Nephron (organoid): ENCODE measurements at regions not wholly inside any gene's neighbourhood (a gene's known extent, or its start where the extent isn't known, plus 50 kb on each side); places are given as distances from the start of the nearest gene placed in this dataset.

Experiments
- H3K27ac Mint-ChIP-seq, 3 experiments: 2 replicates each; pipeline ENCODE4 v1.8.0; 2020; ENCODE audit warnings: mixed read lengths in 3 of 3, mild to moderate bottlenecking in 2 of 3, moderate library complexity in 1 of 3
- H3K27me3 Mint-ChIP-seq: 2 replicates; pipeline ENCODE4 v1.8.0; 2021; ENCODE audit warnings: low read depth, mild to moderate bottlenecking, moderate library complexity, mixed read lengths
- H3K36me3 Mint-ChIP-seq: 2 replicates; pipeline ENCODE4 v1.8.0; 2020; ENCODE audit warnings: low read depth, mixed read lengths
- H3K4me1 Mint-ChIP-seq: 2 replicates; pipeline ENCODE4 v1.8.0; 2020; ENCODE audit warnings: mixed read lengths
- H3K4me3 Mint-ChIP-seq, 3 experiments: 2 replicates each; pipeline ENCODE4 v1.8.0; 2020; ENCODE audit warnings: mild to moderate bottlenecking in 3 of 3, mixed read lengths in 3 of 3, moderate library complexity in 2 of 3
- H3K9me3 Mint-ChIP-seq: 2 replicates; pipeline ENCODE4 v1.8.0; 2020; ENCODE audit warnings: mixed read lengths
- TF ChIP-seq, protein P1 (sequence below), 3 experiments: fragments of 200-600 bp; sonication (generic); IDR thresholded peaks; one replicate each; pipeline ENCODE4 v1.5.0; 2021; ENCODE audit warnings: antibody characterized with exemption in 3 of 3; ENCODE audit not compliant: unreplicated experiment in 3 of 3

DNA sequence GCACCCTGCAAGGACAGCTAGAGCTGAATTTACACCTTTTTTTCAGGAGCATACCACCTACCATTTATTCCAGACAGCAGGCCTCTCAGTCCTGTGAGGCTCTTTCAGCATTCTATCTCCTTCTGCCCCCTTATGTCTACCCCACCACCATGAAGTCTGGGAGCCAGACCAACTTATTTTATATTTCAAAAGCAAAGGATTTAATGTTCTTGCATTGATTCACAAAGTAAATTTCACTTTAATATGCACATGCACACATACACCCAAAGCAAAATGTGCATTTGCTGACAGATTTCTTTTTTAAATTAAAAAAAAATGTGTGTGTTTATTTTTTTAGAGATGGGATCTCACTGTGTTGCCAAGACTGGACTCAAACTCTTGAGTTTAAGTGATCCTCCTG, 264.2 kb upstream of the LRRC3B start:
- H3K27me3 Mint-ChIP-seq, result no peaks in the 10 kb centered on the region
- no peaks in the 10 kb centered on the region for H3K9me3 Mint-ChIP-seq
- no peaks in the 10 kb centered on the region for H3K4me1 Mint-ChIP-seq
- H3K27ac Mint-ChIP-seq, result no peak overlapping the region
- no peaks in the 10 kb centered on the region for H3K36me3 Mint-ChIP-seq
- H3K4me3 Mint-ChIP-seq, result no peak overlapping the region
- TF ChIP-seq, protein P1, sequence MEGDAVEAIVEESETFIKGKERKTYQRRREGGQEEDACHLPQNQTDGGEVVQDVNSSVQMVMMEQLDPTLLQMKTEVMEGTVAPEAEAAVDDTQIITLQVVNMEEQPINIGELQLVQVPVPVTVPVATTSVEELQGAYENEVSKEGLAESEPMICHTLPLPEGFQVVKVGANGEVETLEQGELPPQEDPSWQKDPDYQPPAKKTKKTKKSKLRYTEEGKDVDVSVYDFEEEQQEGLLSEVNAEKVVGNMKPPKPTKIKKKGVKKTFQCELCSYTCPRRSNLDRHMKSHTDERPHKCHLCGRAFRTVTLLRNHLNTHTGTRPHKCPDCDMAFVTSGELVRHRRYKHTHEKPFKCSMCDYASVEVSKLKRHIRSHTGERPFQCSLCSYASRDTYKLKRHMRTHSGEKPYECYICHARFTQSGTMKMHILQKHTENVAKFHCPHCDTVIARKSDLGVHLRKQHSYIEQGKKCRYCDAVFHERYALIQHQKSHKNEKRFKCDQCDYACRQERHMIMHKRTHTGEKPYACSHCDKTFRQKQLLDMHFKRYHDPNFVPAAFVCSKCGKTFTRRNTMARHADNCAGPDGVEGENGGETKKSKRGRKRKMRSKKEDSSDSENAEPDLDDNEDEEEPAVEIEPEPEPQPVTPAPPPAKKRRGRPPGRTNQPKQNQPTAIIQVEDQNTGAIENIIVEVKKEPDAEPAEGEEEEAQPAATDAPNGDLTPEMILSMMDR (IDR thresholded peaks at IDR 0.05; ENCODE audit: unreplicated experiment in 3 of 3), result no peak

DNA sequence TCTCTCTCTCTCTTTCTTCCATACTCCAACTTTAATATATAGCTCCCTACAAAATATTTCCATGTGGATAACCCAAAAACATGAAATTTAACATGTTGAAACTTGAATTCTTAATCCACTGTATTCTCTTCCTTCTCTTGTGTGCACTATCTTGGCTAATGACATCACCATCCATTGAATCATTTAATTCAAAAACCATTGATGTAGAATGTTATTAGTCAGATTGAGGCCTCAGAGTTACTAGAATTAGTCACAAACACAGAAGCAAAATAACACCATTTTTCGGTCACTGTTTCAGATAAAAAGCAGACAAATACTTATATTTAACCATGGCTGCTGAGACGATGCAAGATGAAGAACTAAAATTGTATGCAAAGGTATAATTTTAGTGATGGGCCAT, 256.9 kb upstream of the LRRC3B start:
- Mint-ChIP-seq H3K9me3 (peaks cover 4% of the 10 kb centered on the region), H3K27ac (no peak overlapping the region), H3K27me3 (no peaks in the 10 kb centered on the region), H3K36me3 (no peaks in the 10 kb centered on the region), H3K4me1 (peaks cover 4% of the 10 kb centered on the region), H3K4me3 (no peak overlapping the region)
- TF ChIP-seq, protein P1 (IDR thresholded peaks at IDR 0.05; ENCODE audit: unreplicated experiment in 3 of 3), result no peak

DNA sequence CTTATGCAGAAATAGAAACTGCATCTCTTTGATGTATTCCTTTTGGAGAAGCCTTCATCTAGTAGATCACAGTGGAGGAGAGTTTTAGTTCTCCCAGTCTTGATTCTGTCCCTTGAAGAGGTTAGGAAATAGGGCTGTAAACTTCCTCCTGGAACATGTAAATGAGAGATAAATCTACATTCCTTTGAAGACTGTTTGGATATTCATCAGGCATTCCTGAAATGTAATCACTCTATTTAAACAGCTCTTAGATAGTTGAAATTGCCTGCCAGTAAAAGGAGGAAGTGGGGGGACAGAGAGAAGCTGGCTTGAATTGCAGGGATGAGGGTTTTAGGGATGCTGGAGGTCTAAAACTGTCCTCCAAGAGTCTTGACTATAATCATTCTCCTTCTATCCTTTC, 254.3 kb upstream of the LRRC3B start:
- Mint-ChIP-seq H3K36me3 (no peaks in the 10 kb centered on the region), H3K4me3 (no peak overlapping the region)

DNA sequence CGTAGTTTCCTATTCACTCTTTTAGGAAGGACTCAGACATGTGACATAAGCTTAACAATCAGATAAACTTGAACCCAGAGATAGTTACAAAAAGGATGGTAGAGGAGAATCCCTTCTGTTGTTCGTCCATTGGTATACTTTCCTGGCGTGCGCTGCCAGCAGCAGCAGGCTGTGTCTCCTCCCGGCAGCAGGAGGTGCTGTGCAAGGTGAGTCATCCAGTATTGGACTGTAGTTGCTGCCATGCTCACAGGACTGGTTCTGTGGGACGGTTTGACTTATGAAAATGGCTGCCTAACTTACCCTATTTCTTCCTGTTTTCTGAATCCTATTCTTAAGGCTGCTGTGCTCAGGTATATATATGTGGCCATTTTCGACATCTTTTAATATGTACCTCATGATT, 253.4 kb upstream of the LRRC3B start:
- peaks cover 4% of the 10 kb centered on the region for H3K9me3 Mint-ChIP-seq
- H3K4me1 Mint-ChIP-seq, result peaks cover 4% of the 10 kb centered on the region
- H3K27ac Mint-ChIP-seq, result no peak overlapping the region
- TF ChIP-seq, protein P1 (IDR thresholded peaks at IDR 0.05; ENCODE audit: unreplicated experiment in 3 of 3), result no peak
- no peak overlapping the region for H3K4me3 Mint-ChIP-seq
- no peaks in the 10 kb centered on the region for H3K27me3 Mint-ChIP-seq
- H3K36me3 Mint-ChIP-seq, result no peaks in the 10 kb centered on the region

More for the DNA sequence above, 254.3 kb upstream of the LRRC3B start:
- H3K27ac Mint-ChIP-seq, result no peak overlapping the region
- TF ChIP-seq, protein P1 (IDR thresholded peaks at IDR 0.05; ENCODE audit: unreplicated experiment in 3 of 3), result no peak
- peaks cover 4% of the 10 kb centered on the region for H3K4me1 Mint-ChIP-seq
- H3K9me3 Mint-ChIP-seq, result peaks cover 4% of the 10 kb centered on the region
- no peaks in the 10 kb centered on the region for H3K27me3 Mint-ChIP-seq

DNA sequence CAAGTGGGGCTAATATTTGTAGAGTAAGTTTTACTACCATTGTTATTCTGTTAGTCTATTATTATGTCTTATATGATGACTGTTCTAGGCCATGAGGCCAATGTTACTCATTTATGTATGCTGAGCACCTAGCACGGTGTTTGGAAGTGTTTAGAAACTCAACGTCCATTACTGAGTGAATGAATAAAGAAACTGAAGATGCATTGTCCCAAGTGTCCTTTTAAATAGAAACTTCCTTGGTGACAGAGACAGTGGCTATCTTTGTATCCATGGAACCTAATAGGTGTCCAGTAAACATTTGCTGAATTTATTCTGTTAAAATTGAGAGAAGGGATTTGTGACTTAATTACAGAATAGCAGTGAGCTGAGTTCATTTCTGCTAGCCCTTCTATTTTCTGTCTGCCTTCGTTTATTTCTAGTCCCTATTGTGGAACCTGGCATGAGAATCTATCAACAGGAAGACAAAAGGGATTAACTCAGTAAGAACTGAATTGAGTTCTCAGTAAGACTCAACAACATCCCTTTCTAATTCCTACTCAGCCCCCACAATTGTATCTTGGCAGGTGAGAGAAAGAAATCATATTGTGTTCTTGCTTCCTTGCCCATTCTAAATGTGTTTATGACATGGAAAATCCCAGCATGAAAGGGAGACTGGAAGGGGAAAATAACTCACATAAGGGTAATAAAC, 246.6 kb upstream of the LRRC3B start:
- H3K4me3 Mint-ChIP-seq, result no peak overlapping the region

More for the DNA sequence above, 246.6 kb upstream of the LRRC3B start:
- no peaks in the 10 kb centered on the region for H3K36me3 Mint-ChIP-seq
- no peak overlapping the region for H3K27ac Mint-ChIP-seq
- H3K9me3 Mint-ChIP-seq, result no peaks in the 10 kb centered on the region
- TF ChIP-seq, protein P1 (IDR thresholded peaks at IDR 0.05; ENCODE audit: unreplicated experiment in 3 of 3), result no peak
- H3K4me1 Mint-ChIP-seq, result no peaks in the 10 kb centered on the region
- no peaks in the 10 kb centered on the region for H3K27me3 Mint-ChIP-seq
